IPS-18a (cell line): ENCODE measurements at regions not wholly inside any gene's neighbourhood (a gene's known extent, or its start where the extent isn't known, plus 50 kb on each side); places are given as distances from the start of the nearest gene placed in this dataset.

Source experiments
- H3K27ac ChIP-seq: one replicate; pipeline ENCODE4 v1.5.1; 2013; ENCODE audit warnings: low read length
- H3K27me3 ChIP-seq: one replicate; pipeline ENCODE4 v1.6.1; 2013; ENCODE audit warnings: mild to moderate bottlenecking, low read length; ENCODE audit not compliant: control insufficient read depth, insufficient read depth
- H3K36me3 ChIP-seq: one replicate; pipeline ENCODE4 v1.6.1; 2013; ENCODE audit warnings: low read depth, low read length; ENCODE audit not compliant: control insufficient read depth
- H3K4me1 ChIP-seq: one replicate; pipeline ENCODE4 v1.6.1; 2013; ENCODE audit warnings: low read depth, low read length; ENCODE audit not compliant: control insufficient read depth
- H3K4me3 ChIP-seq: one replicate; pipeline ENCODE4 v1.5.1; 2013; ENCODE audit warnings: low read length
- H3K9ac ChIP-seq: one replicate; pipeline ENCODE4 v1.6.1; 2013; ENCODE audit warnings: mild to moderate bottlenecking, low read length, moderate library complexity
- H3K9me3 ChIP-seq: one replicate; pipeline ENCODE4 v1.6.1; 2013; ENCODE audit warnings: low read depth, low read length; ENCODE audit not compliant: control insufficient read depth

GRCh38 chr5:136809382-136809781, 444.0 kb upstream of the TRPC7 start:
- Histone ChIP-seq H3K4me3 (no peak overlapping the region), H3K9ac (no peak overlapping the region), H3K9me3 (no peaks in the 10 kb centered on the region), H3K36me3 (no peaks in the 10 kb centered on the region), H3K27me3 (no peaks in the 10 kb centered on the region), H3K27ac (no peak overlapping the region), H3K4me1 (no peaks in the 10 kb centered on the region)

GRCh38 chr5:136808756-136809155, 443.4 kb upstream of the TRPC7 start:
- H3K4me1 ChIP-seq = no peaks in the 10 kb centered on the region
- H3K36me3 ChIP-seq = no peaks in the 10 kb centered on the region
- H3K27me3 ChIP-seq = no peaks in the 10 kb centered on the region
- no peak overlapping the region for H3K9ac ChIP-seq
- no peak overlapping the region for H3K4me3 ChIP-seq
- no peak overlapping the region for H3K27ac ChIP-seq
- H3K9me3 ChIP-seq = no peaks in the 10 kb centered on the region

GRCh38 chr5:136805466-136805865, 440.1 kb upstream of the TRPC7 start:
- H3K4me1 ChIP-seq = no peaks in the 10 kb centered on the region
- no peak overlapping the region for H3K4me3 ChIP-seq
- no peaks in the 10 kb centered on the region for H3K36me3 ChIP-seq
- H3K9me3 ChIP-seq = no peaks in the 10 kb centered on the region
- no peaks in the 10 kb centered on the region for H3K27me3 ChIP-seq
- no peak overlapping the region for H3K27ac ChIP-seq
- H3K9ac ChIP-seq = no peak overlapping the region

GRCh38 chr5:136802383-136802782, 437.0 kb upstream of the TRPC7 start:
- Histone ChIP-seq H3K27me3 (no peaks in the 10 kb centered on the region), H3K36me3 (no peaks in the 10 kb centered on the region), H3K9ac (no peak overlapping the region), H3K4me1 (no peaks in the 10 kb centered on the region), H3K9me3 (no peaks in the 10 kb centered on the region), H3K27ac (no peak overlapping the region), H3K4me3 (no peak overlapping the region)

GRCh38 chr5:136799806-136800372, 434.5 kb upstream of the TRPC7 start:
- Histone ChIP-seq H3K4me3 (no peak overlapping the region), H3K4me1 (no peaks in the 10 kb centered on the region), H3K36me3 (no peaks in the 10 kb centered on the region), H3K9me3 (no peaks in the 10 kb centered on the region), H3K9ac (no peak overlapping the region), H3K27ac (no peak overlapping the region), H3K27me3 (no peaks in the 10 kb centered on the region)

- H3K9ac ChIP-seq = no peak overlapping the region
- no peaks in the 10 kb centered on the region for H3K4me1 ChIP-seq
- no peaks in the 10 kb centered on the region for H3K27me3 ChIP-seq
- H3K4me3 ChIP-seq = no peak overlapping the region
- no peaks in the 10 kb centered on the region for H3K36me3 ChIP-seq
- H3K9me3 ChIP-seq = no peaks in the 10 kb centered on the region
- H3K27ac ChIP-seq = no peak overlapping the region
Measured at GRCh38 chr5:136793300-136793699, 428.0 kb upstream of the TRPC7 start.

- no peak overlapping the region for H3K9ac ChIP-seq
- H3K4me3 ChIP-seq = no peak overlapping the region
- no peak overlapping the region for H3K27ac ChIP-seq
- no peaks in the 10 kb centered on the region for H3K36me3 ChIP-seq
- H3K27me3 ChIP-seq = no peaks in the 10 kb centered on the region
- H3K9me3 ChIP-seq = no peaks in the 10 kb centered on the region
- peaks cover 8% of the 10 kb centered on the region for H3K4me1 ChIP-seq
Measured at GRCh38 chr5:136781464-136781863, 416.1 kb upstream of the TRPC7 start.

- Histone ChIP-seq H3K9ac (no peak overlapping the region), H3K27ac (no peak overlapping the region), H3K9me3 (no peaks in the 10 kb centered on the region), H3K36me3 (no peaks in the 10 kb centered on the region), H3K4me1 (peaks cover 14% of the 10 kb centered on the region), H3K27me3 (no peaks in the 10 kb centered on the region), H3K4me3 (no peak overlapping the region)
Measured at GRCh38 chr5:136780518-136780917, 415.2 kb upstream of the TRPC7 start.

- Histone ChIP-seq H3K4me3 (no peak overlapping the region), H3K9ac (no peak overlapping the region), H3K9me3 (no peaks in the 10 kb centered on the region), H3K4me1 (peaks cover 18% of the 10 kb centered on the region), H3K27me3 (no peaks in the 10 kb centered on the region), H3K36me3 (no peaks in the 10 kb centered on the region), H3K27ac (no peak overlapping the region)
Measured at GRCh38 chr5:136776022-136776927, 410.9 kb upstream of the TRPC7 start.

- Histone ChIP-seq H3K27ac (no peak overlapping the region), H3K4me3 (no peak overlapping the region), H3K27me3 (no peaks in the 10 kb centered on the region), H3K9ac (no peak overlapping the region), H3K36me3 (no peaks in the 10 kb centered on the region), H3K4me1 (peaks cover 18% of the 10 kb centered on the region), H3K9me3 (no peaks in the 10 kb centered on the region)
Measured at GRCh38 chr5:136772491-136772890, 407.1 kb upstream of the TRPC7 start.

GRCh38 chr5:136769900-136770684, 404.7 kb upstream of the TRPC7 start:
- Histone ChIP-seq H3K4me1 (peaks cover 4% of the 10 kb centered on the region), H3K9ac (no peak overlapping the region), H3K9me3 (no peaks in the 10 kb centered on the region), H3K27ac (no peak overlapping the region), H3K27me3 (no peaks in the 10 kb centered on the region), H3K36me3 (no peaks in the 10 kb centered on the region), H3K4me3 (no peak overlapping the region)
